ENCODE measurements at regions not wholly inside any gene's neighbourhood (a gene's known extent, or its start where the extent isn't known, plus 50 kb on each side); places are given as distances from the start of the nearest gene placed in this dataset.
"Not testable (repeated sequence)": the region's sequence is repeated elsewhere in the genome, so short reads cannot be mapped to it uniquely, and the experiment has no call there.

DNA sequence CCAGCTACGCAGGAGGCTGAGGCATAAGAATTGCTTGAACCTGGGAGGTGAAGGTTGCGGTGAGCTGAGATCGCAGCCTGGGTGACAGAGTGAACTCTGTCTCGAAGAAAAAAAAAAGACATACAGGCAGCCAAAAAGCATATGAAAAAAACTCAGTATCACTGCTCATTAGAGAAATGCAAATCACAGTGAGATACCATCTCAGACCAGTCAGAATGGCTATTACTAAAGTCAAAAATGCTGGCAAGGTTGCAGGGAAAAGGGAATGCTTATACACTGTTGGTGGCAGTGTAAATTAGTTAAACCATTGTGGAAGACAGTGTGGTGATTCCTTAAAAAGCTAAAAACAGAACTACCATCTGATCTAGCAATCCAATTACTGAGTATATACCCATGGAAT lies 123.1 kb downstream of the CHIC2 start:
- no peak for DNase-seq (ENCODE audit: low read depth in 2 of 2)
- Histone ChIP-seq H3K36me3 (ENCODE audit: control insufficient read depth, insufficient read depth, low read length) (no peaks in the 10 kb centered on the region), H3K4me1 (ENCODE audit: control insufficient read depth, extremely low read depth, insufficient read depth, low read length) (peaks cover 4% of the 10 kb centered on the region), H3K79me2 (ENCODE audit: control insufficient read depth, insufficient read depth, low read length) (no peaks in the 10 kb centered on the region), H3K4me2 (ENCODE audit: extremely low read depth, insufficient read depth, low read length) (no peak overlapping the region), H3K27me3 (ENCODE audit: control insufficient read depth, insufficient read depth, low read length) (no peaks in the 10 kb centered on the region), H3K9me3 (ENCODE audit: control insufficient read depth, insufficient read depth, low read depth, low read length) (no peaks in the 10 kb centered on the region), H2AFZ (ENCODE audit: low read length) (no peak overlapping the region), H3K4me3 (replicated peaks in 1 of 4; ENCODE audit: control extremely low read depth in 1 of 4, insufficient read depth in 1 of 4, low read depth in 3 of 4, low read length in 4 of 4) (no peak overlapping the region), H3K27ac (ENCODE audit: insufficient read depth, low read length) (no peak overlapping the region), H4K20me1 (ENCODE audit: control insufficient read depth, extremely low read depth, insufficient read depth, low read length) (no peaks in the 10 kb centered on the region), H3K9ac (ENCODE audit: insufficient read depth, low read length) (no peak overlapping the region)
- TF ChIP-seq EZH2 (IDR thresholded peaks at IDR 0.05; ENCODE audit: low read length, missing control alignments): no peak
- TF ChIP-seq, protein P1, sequence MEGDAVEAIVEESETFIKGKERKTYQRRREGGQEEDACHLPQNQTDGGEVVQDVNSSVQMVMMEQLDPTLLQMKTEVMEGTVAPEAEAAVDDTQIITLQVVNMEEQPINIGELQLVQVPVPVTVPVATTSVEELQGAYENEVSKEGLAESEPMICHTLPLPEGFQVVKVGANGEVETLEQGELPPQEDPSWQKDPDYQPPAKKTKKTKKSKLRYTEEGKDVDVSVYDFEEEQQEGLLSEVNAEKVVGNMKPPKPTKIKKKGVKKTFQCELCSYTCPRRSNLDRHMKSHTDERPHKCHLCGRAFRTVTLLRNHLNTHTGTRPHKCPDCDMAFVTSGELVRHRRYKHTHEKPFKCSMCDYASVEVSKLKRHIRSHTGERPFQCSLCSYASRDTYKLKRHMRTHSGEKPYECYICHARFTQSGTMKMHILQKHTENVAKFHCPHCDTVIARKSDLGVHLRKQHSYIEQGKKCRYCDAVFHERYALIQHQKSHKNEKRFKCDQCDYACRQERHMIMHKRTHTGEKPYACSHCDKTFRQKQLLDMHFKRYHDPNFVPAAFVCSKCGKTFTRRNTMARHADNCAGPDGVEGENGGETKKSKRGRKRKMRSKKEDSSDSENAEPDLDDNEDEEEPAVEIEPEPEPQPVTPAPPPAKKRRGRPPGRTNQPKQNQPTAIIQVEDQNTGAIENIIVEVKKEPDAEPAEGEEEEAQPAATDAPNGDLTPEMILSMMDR (conservative IDR thresholded peaks at IDR 0.05 in 1 of 2, IDR thresholded peaks at IDR 0.05 in 1 of 2; ENCODE audit: low read depth in 1 of 2, low read length in 2 of 2): no peak

DNA sequence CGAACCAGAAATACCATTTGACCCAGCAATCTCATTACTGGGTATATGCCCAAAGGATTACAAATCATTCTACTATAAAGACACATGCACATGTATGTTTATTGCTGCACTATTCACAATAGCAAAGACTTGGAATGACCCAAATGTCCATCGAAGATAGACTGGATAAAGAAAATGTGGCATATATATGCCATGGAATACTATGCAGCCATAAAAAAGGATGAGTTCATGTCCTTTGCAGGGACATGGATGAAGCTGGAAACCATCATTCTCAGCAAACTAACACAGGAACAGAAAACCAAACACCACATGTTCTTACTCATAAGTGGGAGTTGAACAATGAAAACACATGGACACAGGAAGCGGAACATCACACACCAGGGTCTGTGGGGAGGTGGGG lies 124.5 kb downstream of the CHIC2 start:
- not testable (repeated sequence) for H3K9me3 ChIP-seq (ENCODE audit: control insufficient read depth, insufficient read depth, low read depth, low read length); H2AFZ ChIP-seq (ENCODE audit: low read length); H3K9ac ChIP-seq (ENCODE audit: insufficient read depth, low read length); H4K20me1 ChIP-seq (ENCODE audit: control insufficient read depth, extremely low read depth, insufficient read depth, low read length); H3K4me2 ChIP-seq (ENCODE audit: extremely low read depth, insufficient read depth, low read length); H3K79me2 ChIP-seq (ENCODE audit: control insufficient read depth, insufficient read depth, low read length); H3K4me3 ChIP-seq (replicated peaks in 1 of 4; ENCODE audit: control extremely low read depth in 1 of 4, insufficient read depth in 1 of 4, low read depth in 3 of 4, low read length in 4 of 4); H3K27ac ChIP-seq (ENCODE audit: insufficient read depth, low read length); H3K36me3 ChIP-seq (ENCODE audit: control insufficient read depth, insufficient read depth, low read length); H3K4me1 ChIP-seq (ENCODE audit: control insufficient read depth, extremely low read depth, insufficient read depth, low read length); DNase-seq (ENCODE audit: low read depth in 2 of 2); H3K27me3 ChIP-seq (ENCODE audit: control insufficient read depth, insufficient read depth, low read length)

DNA sequence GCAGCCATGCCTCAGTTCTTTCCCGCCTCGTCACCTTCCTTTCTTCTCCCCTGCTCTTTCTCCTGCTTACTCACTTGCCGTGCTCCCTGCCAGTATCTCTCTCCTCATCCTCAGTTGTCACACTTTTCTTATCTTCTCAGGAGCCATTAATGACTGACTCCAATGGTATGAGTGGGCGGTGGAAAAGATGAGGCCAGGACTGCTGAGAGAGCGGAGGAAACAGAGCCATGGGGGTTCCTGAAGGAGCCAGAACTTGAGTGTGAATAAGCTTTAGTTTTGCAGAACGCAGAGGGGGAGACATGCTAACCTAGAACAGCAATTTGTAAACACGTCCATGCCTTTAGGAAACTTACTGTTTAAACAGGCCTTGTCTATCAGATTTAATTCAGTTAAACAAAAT lies 126.5 kb downstream of the CHIC2 start:
- Histone ChIP-seq H3K4me1 (ENCODE audit: control insufficient read depth, extremely low read depth, insufficient read depth, low read length) (peaks cover 9% of the 10 kb centered on the region), H2AFZ (ENCODE audit: low read length) (no peak overlapping the region), H3K79me2 (ENCODE audit: control insufficient read depth, insufficient read depth, low read length) (no peaks in the 10 kb centered on the region), H3K9ac (ENCODE audit: insufficient read depth, low read length) (no peak overlapping the region), H3K27me3 (ENCODE audit: control insufficient read depth, insufficient read depth, low read length) (no peaks in the 10 kb centered on the region), H3K9me3 (ENCODE audit: control insufficient read depth, insufficient read depth, low read depth, low read length) (no peaks in the 10 kb centered on the region), H4K20me1 (ENCODE audit: control insufficient read depth, extremely low read depth, insufficient read depth, low read length) (no peaks in the 10 kb centered on the region), H3K4me2 (ENCODE audit: extremely low read depth, insufficient read depth, low read length) (no peak overlapping the region), H3K27ac (ENCODE audit: insufficient read depth, low read length) (no peak overlapping the region), H3K4me3 (replicated peaks in 1 of 4; ENCODE audit: control extremely low read depth in 1 of 4, insufficient read depth in 1 of 4, low read depth in 3 of 4, low read length in 4 of 4) (no peak overlapping the region), H3K36me3 (ENCODE audit: control insufficient read depth, insufficient read depth, low read length) (no peaks in the 10 kb centered on the region)
- DNase-seq (ENCODE audit: low read depth in 2 of 2): peak in 1 of 2 donors; percentile 96
- TF ChIP-seq, protein P1 (conservative IDR thresholded peaks at IDR 0.05 in 1 of 2, IDR thresholded peaks at IDR 0.05 in 1 of 2; ENCODE audit: low read depth in 1 of 2, low read length in 2 of 2): no peak
- TF ChIP-seq EZH2 (IDR thresholded peaks at IDR 0.05; ENCODE audit: low read length, missing control alignments): no peak
